DMS153 treated with DMSO at 0.1 percent for 48 hours (cell line): ENCODE measurements at regions not wholly inside any gene's neighbourhood (a gene's known extent, or its start where the extent isn't known, plus 50 kb on each side); places are given as distances from the start of the nearest gene placed in this dataset.

Experiments
- DNase-seq: peaks from one replicate; lab custom pipeline; 2025; ENCODE audit not compliant: unreplicated experiment; lab: John Stamatoyannopoulos, UW

DNA sequence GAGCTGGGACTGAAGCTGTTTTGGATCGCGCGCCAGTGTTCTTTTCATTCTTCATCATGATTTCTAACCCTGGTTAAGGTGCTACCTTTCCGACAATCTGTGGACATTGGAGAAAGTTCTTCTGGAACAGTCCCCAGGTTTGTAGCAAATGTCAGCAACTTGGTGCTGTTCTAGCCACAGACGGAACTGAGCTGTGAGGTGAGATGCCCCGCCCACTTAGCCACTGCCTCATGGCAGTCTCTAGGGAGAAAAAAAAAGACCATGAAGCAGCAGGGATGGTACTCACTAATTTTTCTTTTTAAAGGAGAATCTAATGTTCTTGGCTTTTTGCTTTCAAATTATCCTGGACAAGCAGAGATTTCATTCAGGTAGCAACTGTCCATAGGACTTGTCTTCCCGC, 72.1 kb upstream of the STK32A start:
- no peak for DNase-seq

DNA sequence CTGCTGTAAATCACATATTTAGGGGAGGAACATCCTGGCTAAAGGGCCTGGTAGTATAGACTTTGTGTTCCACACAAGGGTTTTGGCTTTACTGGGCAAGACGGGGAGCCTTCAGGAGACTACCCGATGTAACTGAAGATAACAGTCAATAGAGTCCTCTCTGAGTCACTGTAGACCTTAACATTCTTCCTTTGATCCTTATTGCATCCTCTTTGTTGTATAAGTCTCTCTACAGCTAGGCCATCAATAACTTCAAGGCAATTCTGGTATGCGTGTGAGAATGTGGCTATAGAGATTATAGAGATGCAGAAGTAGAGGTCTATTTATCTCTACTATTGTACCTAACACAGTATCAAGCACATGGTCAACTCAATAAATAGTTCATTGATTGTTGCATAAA, 67.3 kb upstream of the STK32A start:
- no peak for DNase-seq

DNA sequence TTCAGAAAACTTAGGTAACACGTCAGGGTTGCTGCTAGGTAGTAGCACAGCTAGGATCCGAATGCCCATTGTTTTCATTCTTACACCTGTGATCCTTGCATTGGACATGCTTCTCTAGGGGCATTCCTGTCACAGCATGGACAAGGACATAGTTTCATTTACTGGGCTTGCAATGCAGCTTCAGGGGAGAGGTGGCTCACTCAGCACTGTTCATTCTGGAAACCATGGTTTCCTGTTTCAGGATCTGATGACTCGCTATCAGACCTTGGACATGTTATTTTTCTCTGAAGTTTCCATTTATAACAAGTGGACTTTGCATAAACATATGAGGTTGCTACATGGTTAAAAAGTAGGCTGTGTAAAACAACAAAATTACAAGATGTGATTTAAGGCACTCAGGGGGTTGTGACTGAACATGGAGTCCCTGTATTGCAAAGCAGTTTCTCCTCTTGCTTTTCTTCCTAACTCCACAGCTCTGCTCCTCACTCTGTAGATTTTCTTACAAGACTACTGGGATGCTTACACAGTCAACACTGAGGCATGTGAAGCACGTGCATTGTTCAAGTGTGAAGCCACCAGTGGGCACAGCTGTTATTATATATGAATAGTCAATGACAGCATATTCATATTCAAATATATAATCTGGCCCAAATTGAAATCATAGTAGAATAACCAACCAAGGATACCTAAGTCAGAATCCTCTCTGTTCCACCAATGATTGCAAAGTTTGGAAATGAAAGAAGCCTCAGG, 66.1 kb upstream of the STK32A start:
- no peak for DNase-seq

DNA sequence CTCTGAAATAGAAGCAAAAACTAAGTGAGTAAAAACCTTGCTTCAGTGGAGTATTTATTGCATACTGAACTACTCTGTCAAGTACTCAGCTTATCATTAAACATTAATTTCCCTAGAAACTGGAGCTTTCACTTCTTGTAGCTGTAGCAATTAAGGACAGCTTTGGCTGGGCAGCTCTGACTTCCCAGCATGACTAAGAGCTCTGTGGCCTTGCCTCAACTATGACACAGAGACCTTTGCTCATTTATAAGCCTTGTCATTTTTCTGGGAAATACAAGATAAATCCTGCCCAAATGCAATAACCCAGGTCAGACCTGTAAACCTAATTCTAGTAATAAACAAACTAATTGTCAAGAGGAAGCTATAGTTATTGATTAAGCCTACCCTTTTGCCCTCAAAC, 65.4 kb upstream of the STK32A start:
- no peak for DNase-seq

DNA sequence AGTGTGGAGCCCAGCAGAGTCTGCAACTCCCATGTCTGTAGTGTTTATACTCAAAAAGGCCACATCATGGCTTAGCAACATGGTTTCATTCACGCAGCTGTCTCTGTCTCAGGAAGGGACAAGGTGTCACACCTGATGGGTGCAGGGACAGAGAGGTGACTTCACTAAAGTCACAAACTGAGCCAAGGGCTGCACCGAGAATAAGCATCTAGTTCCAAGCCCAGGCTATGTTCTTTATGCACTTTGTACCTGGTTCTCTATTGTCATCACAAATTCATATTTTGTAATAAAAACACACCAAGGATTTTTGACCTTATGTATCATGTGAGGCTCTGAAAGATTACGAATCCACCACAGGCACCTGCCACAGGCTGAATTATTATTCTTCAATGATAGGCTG, 64.9 kb upstream of the STK32A start:
- no peak for DNase-seq

DNA sequence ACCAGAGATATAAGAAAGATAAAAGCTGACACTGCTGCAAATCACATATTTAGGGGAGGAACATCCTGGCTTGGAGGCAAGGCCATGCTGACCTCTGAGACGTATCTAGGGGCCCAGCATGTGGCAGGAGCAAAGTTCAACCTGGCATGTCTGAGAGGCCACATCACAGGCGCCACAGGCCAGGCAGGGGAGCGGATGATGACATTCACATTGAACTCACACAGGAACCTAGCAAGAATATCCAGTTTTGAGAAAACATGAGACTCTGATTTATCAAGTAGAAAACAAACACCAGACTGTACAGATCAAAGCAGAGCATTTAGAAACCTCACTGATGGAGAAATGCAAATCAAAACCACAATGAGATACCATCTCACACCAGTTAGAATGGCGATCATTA, 64.2 kb upstream of the STK32A start:
- no peak for DNase-seq

DNA sequence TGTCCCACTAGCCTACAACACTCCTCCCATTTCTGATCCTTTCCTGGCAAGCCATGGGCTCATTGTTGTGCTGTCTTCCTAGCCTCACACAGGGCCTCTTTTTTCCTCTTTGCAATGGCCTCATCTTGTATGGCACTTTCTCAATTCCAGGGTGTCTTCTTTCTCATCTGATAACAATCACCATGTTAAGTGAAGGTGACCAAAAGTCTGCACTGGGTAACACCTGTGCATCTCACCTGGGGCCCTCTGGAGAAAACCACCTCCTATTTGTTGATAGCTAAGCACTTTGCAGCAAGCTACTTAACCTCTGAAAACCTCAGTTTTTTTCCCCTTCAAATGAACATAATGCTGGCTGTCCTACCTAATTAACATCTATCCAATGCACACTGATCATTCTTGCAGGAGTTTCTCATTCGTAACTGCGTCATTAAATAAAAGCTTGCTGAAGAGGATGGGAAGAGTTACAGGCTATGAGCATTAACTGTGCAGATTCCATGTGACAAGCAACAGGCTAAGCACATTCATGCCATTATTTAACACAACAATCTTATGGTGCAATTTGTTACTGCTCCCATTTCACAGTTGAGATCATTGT, 60.1 kb upstream of the STK32A start:
- DNase-seq: no peak

DNA sequence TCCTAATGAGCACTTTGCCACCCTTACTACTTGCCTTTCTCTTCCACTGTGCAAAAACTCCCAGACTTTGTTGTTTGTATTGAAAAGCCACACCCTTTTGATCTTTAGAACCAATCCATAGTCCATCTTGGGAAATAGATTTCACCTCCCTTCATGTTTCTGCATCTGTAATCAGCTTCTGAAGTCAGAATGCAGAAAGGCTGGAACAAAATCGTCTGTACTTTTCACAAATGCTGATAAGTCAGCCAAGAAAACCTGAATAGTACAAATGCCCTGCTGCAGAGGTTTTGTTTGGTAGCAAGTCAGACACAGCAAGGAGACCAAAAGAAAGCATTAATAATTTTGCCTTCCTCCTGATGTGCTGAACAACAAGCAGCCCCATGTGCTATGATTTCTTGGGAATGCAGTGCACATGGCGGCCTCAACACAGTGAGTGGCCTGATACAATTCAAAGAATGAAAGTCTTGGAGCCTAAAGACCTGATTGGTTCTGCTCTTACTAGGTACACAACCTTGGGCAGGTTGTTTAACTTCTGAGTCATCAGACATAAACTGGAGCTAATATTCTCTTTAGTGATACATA, 59.2 kb upstream of the STK32A start:
- no peak for DNase-seq

DNA sequence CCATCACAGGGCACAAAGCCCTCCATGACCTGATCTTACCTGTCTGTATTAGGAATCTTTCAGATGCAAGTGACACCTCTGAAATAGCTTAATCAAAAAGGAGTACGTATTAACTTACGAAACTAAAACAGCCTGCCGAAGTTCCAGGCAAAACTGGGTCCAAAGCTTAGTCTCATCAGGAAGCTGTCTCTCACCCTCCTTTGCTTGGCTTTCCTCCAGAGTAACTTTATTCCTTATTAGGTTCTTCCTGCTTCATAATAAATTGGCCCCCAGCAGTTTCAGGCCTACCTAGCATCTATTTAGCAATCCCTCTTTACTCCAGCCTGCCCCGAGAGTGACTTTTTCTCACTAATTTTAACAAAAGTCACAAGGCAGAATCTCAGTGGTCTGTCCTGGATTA, 58.4 kb upstream of the STK32A start:
- no peak for DNase-seq

DNA sequence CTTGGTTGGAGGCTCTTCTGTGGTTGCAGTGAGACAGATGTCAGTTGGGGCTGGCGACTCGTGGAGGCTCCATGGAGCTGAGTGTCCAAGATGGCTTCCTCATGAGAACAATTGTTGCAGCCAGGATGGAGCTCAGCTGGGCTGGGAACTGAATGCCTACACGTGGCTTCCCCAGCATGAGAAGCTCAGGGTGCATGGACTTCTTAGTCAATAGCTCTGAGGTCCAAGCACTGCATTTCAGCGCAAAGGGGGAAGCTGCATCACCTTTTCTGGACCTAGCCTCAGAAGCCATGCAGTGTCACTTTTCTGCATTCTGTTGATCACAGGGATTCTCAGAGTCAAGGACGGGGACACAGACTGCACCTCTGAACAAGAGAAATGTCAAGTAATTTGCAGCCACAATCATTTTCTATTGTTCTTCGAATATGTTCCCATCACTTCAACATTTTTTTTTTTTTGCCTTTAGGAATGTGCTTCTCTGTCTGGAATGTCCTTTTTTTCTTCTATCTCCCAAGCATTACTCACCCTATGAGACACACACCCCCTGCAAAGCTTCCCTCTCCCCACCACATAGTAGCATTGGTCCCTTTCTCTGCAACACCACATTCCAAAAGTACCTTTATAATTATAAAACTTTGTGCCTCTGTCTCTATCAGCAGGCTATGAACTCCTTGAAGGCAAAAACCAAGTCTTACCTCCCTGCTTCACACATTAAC, 57.5 kb upstream of the STK32A start:
- DNase-seq: no peak

DNA sequence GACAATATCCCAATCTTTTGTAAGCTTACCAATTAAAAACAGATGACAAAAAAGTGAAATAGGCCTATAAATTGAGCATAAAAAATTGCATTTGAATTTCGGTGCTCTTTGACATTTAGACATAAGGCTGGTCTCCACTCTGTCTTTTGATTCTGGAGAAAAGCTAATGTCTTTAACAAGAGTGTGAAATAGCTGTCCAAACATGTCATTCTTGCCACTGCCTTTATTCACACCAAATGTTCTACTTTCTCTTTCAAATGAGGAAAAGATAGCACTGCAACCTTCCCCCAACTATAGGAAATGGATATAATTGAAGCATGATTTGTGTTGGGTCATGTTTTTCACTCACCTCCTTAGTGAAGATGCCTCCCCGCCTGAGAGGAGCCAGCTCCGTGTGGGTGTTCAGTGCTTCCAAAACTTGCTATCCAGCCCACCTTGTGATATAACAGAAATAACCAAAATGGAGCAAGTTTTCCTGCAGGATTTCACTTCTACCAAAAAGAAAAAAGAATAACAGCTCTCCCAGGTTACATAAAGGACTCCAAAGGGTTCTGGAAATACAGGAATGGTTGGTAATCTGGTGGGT, 55.2 kb upstream of the STK32A start:
- DNase-seq: no peak

DNA sequence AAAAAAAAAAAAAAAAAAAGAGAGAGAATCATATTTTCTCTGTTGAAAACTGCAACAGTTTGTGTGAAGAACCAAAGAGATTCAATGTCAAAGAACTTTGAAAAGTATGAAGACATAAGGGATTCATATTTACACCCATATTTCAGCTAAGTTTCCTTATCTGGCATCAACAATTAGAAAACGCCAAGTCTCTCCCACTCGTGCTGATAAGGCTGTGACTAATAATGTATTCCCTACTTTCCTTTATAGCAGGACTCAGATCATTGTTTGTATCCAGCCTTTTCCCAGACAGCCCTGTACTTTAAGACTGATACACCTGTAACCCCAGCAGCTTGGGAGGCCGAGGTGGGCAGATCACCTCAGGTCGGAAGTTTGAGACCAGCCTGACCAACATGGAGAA, 54.1 kb upstream of the STK32A start:
- no peak for DNase-seq
